ENCODE measurements at regions not wholly inside any gene's neighbourhood (a gene's known extent, or its start where the extent isn't known, plus 50 kb on each side); places are given as distances from the start of the nearest gene placed in this dataset.

DNA sequence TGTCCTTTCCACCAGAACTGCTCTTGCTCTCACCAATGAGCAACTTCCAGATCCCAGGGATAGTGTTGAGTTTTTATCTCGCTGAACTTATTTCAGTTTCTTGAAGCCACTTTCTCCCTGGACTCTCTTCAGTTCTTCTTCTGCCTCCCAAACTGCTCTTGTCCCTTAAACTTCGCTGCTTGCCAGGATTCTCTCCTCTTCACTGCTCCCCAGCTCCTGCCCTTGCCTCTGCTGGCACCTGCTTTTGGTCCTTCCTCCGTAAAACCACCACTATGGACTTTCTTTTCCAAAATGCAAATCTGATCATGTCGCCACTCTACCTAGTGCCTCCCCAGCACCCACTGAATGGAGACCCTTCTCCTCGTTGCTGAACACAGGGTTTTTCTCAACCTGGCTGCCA, 92.8 kb upstream of the PALS2 start:
- no peak for DNase-seq (ENCODE audit: low read depth)
- no peak overlapping the region for H3K4me3 ChIP-seq (ENCODE audit: low read depth, low read length)
- TF ChIP-seq, protein P1, sequence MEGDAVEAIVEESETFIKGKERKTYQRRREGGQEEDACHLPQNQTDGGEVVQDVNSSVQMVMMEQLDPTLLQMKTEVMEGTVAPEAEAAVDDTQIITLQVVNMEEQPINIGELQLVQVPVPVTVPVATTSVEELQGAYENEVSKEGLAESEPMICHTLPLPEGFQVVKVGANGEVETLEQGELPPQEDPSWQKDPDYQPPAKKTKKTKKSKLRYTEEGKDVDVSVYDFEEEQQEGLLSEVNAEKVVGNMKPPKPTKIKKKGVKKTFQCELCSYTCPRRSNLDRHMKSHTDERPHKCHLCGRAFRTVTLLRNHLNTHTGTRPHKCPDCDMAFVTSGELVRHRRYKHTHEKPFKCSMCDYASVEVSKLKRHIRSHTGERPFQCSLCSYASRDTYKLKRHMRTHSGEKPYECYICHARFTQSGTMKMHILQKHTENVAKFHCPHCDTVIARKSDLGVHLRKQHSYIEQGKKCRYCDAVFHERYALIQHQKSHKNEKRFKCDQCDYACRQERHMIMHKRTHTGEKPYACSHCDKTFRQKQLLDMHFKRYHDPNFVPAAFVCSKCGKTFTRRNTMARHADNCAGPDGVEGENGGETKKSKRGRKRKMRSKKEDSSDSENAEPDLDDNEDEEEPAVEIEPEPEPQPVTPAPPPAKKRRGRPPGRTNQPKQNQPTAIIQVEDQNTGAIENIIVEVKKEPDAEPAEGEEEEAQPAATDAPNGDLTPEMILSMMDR (IDR thresholded peaks at IDR 0.05; ENCODE audit: control insufficient read depth, extremely low read depth, insufficient read depth): no peak

DNA sequence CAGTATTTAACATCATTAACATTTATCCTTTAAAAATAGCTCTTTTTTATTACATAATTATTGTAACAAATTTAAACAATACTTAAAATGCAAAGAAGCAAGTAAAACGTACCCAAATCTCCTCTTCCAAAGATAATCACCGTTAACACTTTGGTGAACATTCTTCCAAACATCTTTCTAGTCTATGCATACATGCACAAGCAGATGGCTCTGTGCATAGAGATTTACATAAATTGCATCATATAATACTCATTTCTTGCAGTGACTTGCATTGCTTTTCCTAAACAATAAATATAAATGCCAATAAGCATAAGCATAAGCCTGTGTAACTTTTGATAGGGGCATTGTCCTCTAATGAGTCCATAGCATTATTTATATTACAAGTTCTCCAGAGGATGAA, 89.4 kb upstream of the PALS2 start:
- DNase-seq (ENCODE audit: low read depth): no peak
- TF ChIP-seq, protein P1 (IDR thresholded peaks at IDR 0.05; ENCODE audit: control insufficient read depth, extremely low read depth, insufficient read depth): no peak

DNA sequence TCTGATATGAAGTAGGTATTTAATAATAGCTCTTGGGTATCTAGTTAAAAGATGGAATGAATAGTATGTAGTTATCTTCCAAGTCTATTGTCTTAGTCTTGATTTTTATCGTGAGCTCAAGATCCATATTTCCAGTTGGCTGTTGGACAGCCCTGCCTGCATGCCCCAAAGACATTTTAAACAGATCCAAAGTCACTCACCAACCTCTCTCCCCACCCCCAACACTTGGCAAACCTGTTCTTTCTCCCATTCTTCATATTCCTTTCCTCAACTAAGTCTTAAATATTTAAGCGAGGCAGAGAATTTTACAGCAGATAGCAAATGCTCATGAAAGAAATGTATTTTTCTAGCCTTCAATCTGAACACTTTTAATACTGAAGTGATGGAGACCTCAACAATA, 80.7 kb upstream of the PALS2 start:
- no peak for DNase-seq (ENCODE audit: low read depth)
- TF ChIP-seq, protein P1 (IDR thresholded peaks at IDR 0.05; ENCODE audit: control insufficient read depth, extremely low read depth, insufficient read depth): no peak
- H3K4me3 ChIP-seq (ENCODE audit: low read depth, low read length): no peak overlapping the region

More for the DNA sequence above, 89.4 kb upstream of the PALS2 start:
- H3K4me3 ChIP-seq (ENCODE audit: low read depth, low read length): no peak overlapping the region

- TF ChIP-seq, protein P1 (IDR thresholded peaks at IDR 0.05; ENCODE audit: control insufficient read depth, extremely low read depth, insufficient read depth): no peak
- no peak for DNase-seq (ENCODE audit: low read depth)
- no peak overlapping the region for H3K4me3 ChIP-seq (ENCODE audit: low read depth, low read length)
These were observed 78.4 kb upstream of the PALS2 start for GRCh38 chr7:24494832-24495231.

- DNase-seq (ENCODE audit: low read depth): no peak
- TF ChIP-seq, protein P1 (IDR thresholded peaks at IDR 0.05; ENCODE audit: control insufficient read depth, extremely low read depth, insufficient read depth): no peak
- H3K4me3 ChIP-seq (ENCODE audit: low read depth, low read length): no peak overlapping the region
These were observed 77.2 kb upstream of the PALS2 start for GRCh38 chr7:24496036-24496435.

DNA sequence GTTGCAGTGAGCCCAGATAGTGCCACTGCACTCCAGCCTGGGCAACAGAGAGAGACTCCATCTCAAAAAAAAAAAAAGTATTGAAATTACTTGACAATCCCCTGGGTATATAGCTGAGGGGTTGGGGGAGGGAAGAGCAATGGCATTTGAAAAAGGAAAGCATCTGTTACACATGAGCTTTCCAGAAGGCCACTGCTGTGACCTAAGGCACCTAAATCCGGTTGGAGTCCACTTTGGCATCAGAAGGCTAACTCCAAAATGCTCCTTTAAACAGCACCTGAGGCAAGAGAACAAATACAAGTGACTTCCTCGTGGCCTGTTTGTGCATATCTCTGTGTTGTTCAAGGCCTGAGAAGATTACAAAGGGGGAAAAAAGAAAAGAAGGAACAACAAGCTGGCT, 74.8 kb upstream of the PALS2 start:
- DNase-seq (ENCODE audit: low read depth): no peak
- TF ChIP-seq, protein P1 (IDR thresholded peaks at IDR 0.05; ENCODE audit: control insufficient read depth, extremely low read depth, insufficient read depth): no peak
- no peak overlapping the region for H3K4me3 ChIP-seq (ENCODE audit: low read depth, low read length)

- no peak for DNase-seq (ENCODE audit: low read depth)
- TF ChIP-seq, protein P1 (IDR thresholded peaks at IDR 0.05; ENCODE audit: control insufficient read depth, extremely low read depth, insufficient read depth): no peak
- no peak overlapping the region for H3K4me3 ChIP-seq (ENCODE audit: low read depth, low read length)
These were observed 73.4 kb upstream of the PALS2 start for GRCh38 chr7:24499871-24500270.
